Hepatocyte (in vitro differentiated cells): ENCODE measurements at regions not wholly inside any gene's neighbourhood (a gene's known extent, or its start where the extent isn't known, plus 50 kb on each side); places are given as distances from the start of the nearest gene placed in this dataset.

Experiments
- CTCF ChIP-seq: fragments of 200-600 bp; sonication (generic); IDR thresholded peaks from 2 replicates; pipeline ENCODE4 v1.5.1; 2016; ENCODE audit warnings: antibody characterized with exemption, mild to moderate bottlenecking; ENCODE audit not compliant: poor library complexity
- EZH2 ChIP-seq: fragments of 200-600 bp; sonication (generic); IDR thresholded peaks from 2 replicates; pipeline ENCODE4 v1.6.1; 2016; ENCODE audit warnings: antibody characterized with exemption, mild to moderate bottlenecking, borderline replicate concordance

DNA sequence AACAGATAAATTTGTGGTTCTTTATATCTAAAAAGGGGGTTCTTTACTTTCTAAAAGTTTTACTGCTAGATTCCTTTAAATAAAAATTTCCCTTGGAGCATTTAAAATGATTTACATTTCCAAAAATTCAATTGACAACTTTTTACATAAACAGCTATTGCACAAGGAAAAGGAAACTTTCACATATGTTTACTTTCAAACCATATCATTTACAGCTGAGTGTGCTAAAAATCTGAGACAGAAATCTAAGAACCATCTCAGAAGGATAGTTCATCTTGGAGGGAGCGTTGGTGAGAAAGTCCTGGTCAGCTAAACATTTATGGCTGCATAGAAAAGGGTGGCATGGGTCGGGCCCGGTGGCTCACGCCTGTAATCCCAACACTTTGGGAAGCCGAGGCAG lies 235.4 kb downstream of the DTWD2 start:
- TF ChIP-seq CTCF (no peak), EZH2 (no peak)
